HL-60 (cell line): ENCODE measurements at regions not wholly inside any gene's neighbourhood (a gene's known extent, or its start where the extent isn't known, plus 50 kb on each side); places are given as distances from the start of the nearest gene placed in this dataset.

Source experiments
- CTCF ChIP-seq: IDR thresholded peaks from one replicate; pipeline ENCODE4 v1.5.1; 2011; ENCODE audit warnings: low read length, control low read depth, inconsistent platforms; ENCODE audit not compliant: insufficient read depth
- POLR2AphosphoS5 ChIP-seq: IDR thresholded peaks from 2 replicates; pipeline ENCODE4 v1.6.1; 2012; ENCODE audit warnings: low read depth
- SPI1 ChIP-seq: IDR thresholded peaks from 2 replicates; pipeline ENCODE4 v1.6.1; 2012; ENCODE audit warnings: low read depth, mild to moderate bottlenecking, borderline replicate concordance
- TF ChIP-seq, protein P1 (sequence below): IDR thresholded peaks from 2 replicates; pipeline ENCODE4 v1.6.1; 2012; ENCODE audit warnings: low read depth; ENCODE audit not compliant: insufficient replicate concordance

DNA sequence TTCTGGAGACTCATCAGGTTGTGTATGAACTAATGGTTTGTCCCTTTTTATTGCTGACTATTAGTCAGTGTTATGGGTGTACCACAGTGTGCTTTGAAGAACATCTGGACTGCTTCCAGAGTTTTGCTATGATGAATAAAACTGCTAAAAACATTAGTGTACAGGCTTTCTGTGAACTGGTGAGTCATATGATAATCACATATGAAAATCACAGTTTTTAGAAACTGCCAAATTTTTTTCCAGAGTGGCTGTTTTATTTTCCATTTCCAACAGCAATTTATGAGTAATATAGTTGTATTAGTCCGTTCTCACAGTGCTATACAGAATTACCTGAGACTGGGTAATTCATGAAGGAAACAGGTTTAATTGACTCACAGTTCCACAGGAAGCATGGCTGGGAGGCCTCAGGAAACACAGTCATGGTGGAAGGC, 281.2 kb upstream of the VSTM2A start:
- TF ChIP-seq POLR2AphosphoS5 (no peak), CTCF (no peak), SPI1 (no peak)
- TF ChIP-seq, protein P1, sequence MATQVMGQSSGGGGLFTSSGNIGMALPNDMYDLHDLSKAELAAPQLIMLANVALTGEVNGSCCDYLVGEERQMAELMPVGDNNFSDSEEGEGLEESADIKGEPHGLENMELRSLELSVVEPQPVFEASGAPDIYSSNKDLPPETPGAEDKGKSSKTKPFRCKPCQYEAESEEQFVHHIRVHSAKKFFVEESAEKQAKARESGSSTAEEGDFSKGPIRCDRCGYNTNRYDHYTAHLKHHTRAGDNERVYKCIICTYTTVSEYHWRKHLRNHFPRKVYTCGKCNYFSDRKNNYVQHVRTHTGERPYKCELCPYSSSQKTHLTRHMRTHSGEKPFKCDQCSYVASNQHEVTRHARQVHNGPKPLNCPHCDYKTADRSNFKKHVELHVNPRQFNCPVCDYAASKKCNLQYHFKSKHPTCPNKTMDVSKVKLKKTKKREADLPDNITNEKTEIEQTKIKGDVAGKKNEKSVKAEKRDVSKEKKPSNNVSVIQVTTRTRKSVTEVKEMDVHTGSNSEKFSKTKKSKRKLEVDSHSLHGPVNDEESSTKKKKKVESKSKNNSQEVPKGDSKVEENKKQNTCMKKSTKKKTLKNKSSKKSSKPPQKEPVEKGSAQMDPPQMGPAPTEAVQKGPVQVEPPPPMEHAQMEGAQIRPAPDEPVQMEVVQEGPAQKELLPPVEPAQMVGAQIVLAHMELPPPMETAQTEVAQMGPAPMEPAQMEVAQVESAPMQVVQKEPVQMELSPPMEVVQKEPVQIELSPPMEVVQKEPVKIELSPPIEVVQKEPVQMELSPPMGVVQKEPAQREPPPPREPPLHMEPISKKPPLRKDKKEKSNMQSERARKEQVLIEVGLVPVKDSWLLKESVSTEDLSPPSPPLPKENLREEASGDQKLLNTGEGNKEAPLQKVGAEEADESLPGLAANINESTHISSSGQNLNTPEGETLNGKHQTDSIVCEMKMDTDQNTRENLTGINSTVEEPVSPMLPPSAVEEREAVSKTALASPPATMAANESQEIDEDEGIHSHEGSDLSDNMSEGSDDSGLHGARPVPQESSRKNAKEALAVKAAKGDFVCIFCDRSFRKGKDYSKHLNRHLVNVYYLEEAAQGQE: no peak
